Tibial artery (tissue), 4 donors: ENCODE measurements at regions not wholly inside any gene's neighbourhood (a gene's known extent, or its start where the extent isn't known, plus 50 kb on each side); places are given as distances from the start of the nearest gene placed in this dataset.

Source experiments
- DNase-seq, 2 donors: peaks; one replicate each; pipeline ENCODE4 v3.0.0-alpha.2; 2019
- H3K27ac ChIP-seq, 2 donors: fragments of 200-600 bp; sonication (generic) in 1 of 2; 1 replicate in 1 of 2; 2 replicates in 1 of 2; pipeline ENCODE4 v1.5.1; 2018 to 2019; ENCODE audit warnings: mild to moderate bottlenecking in 1 of 2
- H3K27me3 ChIP-seq, 2 donors: fragments of 200-600 bp; sonication (generic) in 1 of 2; one replicate each; pipeline versions ENCODE4 v1.5.1 to v1.6.0; 2016 to 2019
- H3K36me3 ChIP-seq, 3 donors: fragments of 200-600 bp; sonication (generic) in 2 of 3; one replicate each; pipeline ENCODE4 v1.5.1; 2016 to 2019; ENCODE audit warnings: mild to moderate bottlenecking in 2 of 3
- H3K4me1 ChIP-seq, 4 donors: fragments of 200-600 bp; sonication (generic) in 2 of 4; 1 replicate in 3 of 4; 2 replicates in 1 of 4; pipeline ENCODE4 v1.5.1; 2016 to 2019
- H3K4me3 ChIP-seq, 2 donors: fragments of 200-600 bp; sonication (generic) in 1 of 2; 1 replicate in 1 of 2; 2 replicates in 1 of 2; pipeline ENCODE4 v1.5.1; 2018 to 2019; ENCODE audit warnings: mild to moderate bottlenecking in 2 of 2
- H3K9me3 ChIP-seq, 3 donors: fragments of 200-600 bp; sonication (generic) in 1 of 3; one replicate each; pipeline ENCODE4 v1.5.1; 2016 to 2019
- CTCF ChIP-seq, 2 experiments: fragments of 200-600 bp in 1 of 2; fragments of 450-650 bp in 1 of 2; IDR thresholded peaks; one replicate each; pipeline ENCODE4 v1.5.1; 2017 to 2019; ENCODE audit warnings: antibody characterized with exemption in 2 of 2, mild to moderate bottlenecking in 1 of 2, moderate library complexity in 1 of 2
- intact Hi-C: fragments of 100-400 bp; cut with DNase I; formaldehyde crosslinking; loops from one replicate; pipeline ENCODE4 v1.15.0; 2023; ENCODE audit warnings: low total_unique reads

DNA sequence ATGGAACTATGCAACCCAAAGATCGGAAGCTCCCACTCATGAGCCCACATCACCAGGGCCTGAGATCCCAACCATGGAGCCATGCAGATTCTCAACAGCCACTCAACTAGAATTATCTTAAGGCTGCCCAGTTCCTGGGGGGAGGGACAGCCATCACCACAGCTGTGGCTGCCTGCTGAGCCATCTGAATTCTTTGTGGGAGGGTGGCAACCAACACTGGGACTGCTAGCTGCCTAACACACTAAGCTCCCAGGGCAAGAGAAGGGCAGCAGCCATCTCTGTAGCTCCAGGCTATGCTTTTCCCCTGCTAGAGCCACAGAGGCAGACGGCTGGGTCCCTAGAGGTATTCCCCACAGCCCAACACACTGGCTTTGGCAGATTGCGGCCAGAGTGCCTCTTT, 251.3 kb upstream of the GRAMD2B start:
- Histone ChIP-seq H3K27ac (no peak overlapping the region), H3K9me3 (peaks cover 0 to 7% (median 0%) of the 10 kb centered on the region in 3 donors), H3K4me3 (no peak overlapping the region), H3K27me3 (no peaks in the 10 kb centered on the region), H3K36me3 (no peaks in the 10 kb centered on the region), H3K4me1 (no peaks in the 10 kb centered on the region)
- TF ChIP-seq CTCF (IDR thresholded peaks at IDR 0.05), result no peak
- intact Hi-C loops, result no loop called here
- DNase-seq, result no peak

DNA sequence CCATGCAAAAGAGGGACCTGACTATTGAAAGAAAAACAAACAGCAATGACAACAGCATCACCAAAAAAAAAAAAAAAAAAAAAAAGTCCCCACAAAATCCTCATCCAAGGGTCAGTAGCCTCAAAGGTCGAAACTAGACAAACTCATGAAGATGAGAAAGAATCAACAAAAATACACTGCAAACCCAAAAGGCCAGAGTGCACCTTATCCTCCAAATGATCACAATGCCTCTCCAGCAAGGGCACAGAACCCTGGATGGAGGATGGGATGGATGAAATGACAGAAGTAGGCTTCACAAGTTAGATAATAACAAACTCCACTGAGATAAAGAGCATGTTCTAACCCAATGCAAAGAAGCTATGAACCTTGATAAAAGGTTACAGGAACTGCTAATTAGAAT, 250.4 kb upstream of the GRAMD2B start:
- H3K27ac ChIP-seq, result no peak overlapping the region
- TF ChIP-seq CTCF (IDR thresholded peaks at IDR 0.05), result no peak
- H3K9me3 ChIP-seq, result peaks cover 0 to under 1% (median 0%) of the 10 kb centered on the region in 3 donors
- no peaks in the 10 kb centered on the region for H3K36me3 ChIP-seq
- H3K4me1 ChIP-seq, result no peaks in the 10 kb centered on the region
- H3K27me3 ChIP-seq, result no peaks in the 10 kb centered on the region
- no peak for DNase-seq
- H3K4me3 ChIP-seq, result no peak overlapping the region
- intact Hi-C loops, result no loop called here

DNA sequence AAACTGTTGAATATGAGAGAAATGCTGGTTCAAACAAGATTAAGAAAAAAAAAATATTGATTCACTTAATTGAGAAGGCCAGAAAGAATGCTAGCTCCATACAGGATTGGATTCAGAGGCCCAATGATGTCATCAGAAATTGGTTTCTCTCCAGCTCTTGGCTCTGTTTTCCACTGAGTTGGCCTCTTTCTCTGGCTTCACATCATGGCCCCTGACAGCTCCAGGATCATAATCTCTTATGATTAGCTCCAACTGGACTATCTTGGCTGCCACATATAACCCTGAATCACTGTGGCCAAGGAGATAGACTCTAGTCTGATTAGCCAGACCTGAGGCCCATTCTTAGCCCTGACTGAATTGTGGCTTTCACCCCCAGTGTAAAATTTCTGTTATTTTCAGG, 244.7 kb upstream of the GRAMD2B start:
- TF ChIP-seq CTCF (IDR thresholded peaks at IDR 0.05), result no peak
- H3K4me3 ChIP-seq, result no peak overlapping the region
- intact Hi-C loops, result no loop called here
- H3K36me3 ChIP-seq, result no peaks in the 10 kb centered on the region
- DNase-seq, result no peak
- no peaks in the 10 kb centered on the region for H3K9me3 ChIP-seq
- H3K4me1 ChIP-seq, result peaks cover 0 to 4% (median 0%) of the 10 kb centered on the region in 4 donors
- no peak overlapping the region for H3K27ac ChIP-seq
- no peaks in the 10 kb centered on the region for H3K27me3 ChIP-seq

DNA sequence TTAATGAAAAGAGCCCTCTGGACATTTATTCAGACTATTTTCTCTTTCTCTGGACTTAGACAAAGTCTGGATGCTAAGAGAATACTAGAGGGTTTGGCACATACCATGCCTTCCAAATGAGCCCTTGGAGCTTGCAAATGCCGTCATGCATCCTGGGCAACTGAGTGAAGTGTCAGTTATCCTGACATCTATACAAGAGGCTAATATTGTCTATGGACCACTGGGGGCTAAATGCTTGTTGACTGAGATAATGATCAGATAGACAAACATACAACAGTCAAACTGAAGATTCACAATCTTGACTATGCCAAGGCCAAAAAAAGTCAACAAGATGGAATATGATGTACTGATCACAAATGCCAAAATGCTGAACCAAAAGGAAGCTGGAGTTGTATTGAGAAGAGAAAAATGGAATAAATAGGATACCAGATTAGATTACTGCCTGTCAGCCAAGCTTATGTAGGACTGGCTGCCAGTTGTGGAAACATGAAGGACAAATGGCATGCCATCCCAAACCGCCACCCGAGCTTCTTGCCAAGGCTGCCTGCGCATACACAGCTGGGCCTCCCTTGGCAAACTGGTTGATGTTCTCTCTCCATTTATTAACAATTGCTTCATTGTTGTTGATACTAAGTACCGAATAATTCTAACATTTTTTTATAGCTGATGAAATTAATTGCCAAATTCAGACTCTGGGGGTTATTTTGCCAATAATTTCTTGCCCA, 240.1 kb upstream of the GRAMD2B start:
- Histone ChIP-seq H3K27me3 (no peaks in the 10 kb centered on the region), H3K36me3 (no peaks in the 10 kb centered on the region), H3K4me1 (peaks cover 0 to 4% (median 0%) of the 10 kb centered on the region in 4 donors), H3K27ac (no peak overlapping the region), H3K9me3 (no peaks in the 10 kb centered on the region), H3K4me3 (no peak overlapping the region)
- no peak for TF ChIP-seq CTCF (IDR thresholded peaks at IDR 0.05)
- intact Hi-C loops, result no loop called here
- DNase-seq, result peak in 1 of 2 donors; percentile 65

DNA sequence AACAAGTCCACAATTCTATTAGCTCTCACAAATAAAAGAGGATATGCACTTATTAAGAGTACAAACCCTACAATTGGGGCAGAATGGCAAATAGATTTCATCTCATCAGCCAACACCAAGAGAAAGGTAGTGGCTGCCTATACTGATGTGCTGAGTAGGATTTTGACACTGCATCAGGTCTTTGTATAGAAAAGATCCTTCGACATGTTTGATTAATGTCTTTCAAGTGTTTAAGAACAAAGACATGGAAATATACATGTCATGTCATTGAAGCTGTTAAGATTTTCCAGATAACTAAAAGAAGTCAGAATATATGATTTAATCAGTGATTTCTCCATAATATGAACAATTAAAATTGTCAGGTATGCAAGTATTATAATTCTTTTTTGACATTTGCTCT, 238.7 kb upstream of the GRAMD2B start:
- no peaks in the 10 kb centered on the region for H3K9me3 ChIP-seq
- H3K27me3 ChIP-seq, result no peaks in the 10 kb centered on the region
- DNase-seq, result no peak
- intact Hi-C loops, result no loop called here
- TF ChIP-seq CTCF (IDR thresholded peaks at IDR 0.05), result no peak
- no peak overlapping the region for H3K4me3 ChIP-seq
- no peaks in the 10 kb centered on the region for H3K4me1 ChIP-seq
- H3K36me3 ChIP-seq, result no peaks in the 10 kb centered on the region
- no peak overlapping the region for H3K27ac ChIP-seq

DNA sequence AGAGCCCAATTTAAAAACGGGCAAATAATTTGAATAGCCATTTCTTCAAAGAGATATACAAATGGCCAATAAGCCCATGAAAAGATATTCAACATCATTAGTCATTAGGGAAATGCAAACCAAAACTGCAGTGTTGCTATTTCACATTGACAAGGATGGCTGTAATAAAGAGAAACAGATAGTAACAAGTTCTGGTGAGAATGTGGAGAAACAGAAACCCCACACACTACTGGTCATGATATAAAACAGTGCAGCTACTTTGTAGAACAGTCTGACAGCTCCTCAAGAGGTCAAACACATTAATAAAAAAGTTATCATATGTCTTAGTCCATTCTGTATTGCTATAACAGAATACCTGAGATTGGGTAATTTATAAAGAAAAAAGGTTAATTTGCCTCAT, 237.0 kb upstream of the GRAMD2B start:
- Histone ChIP-seq H3K4me1 (no peaks in the 10 kb centered on the region), H3K27me3 (no peaks in the 10 kb centered on the region), H3K4me3 (no peak overlapping the region), H3K27ac (no peak overlapping the region), H3K36me3 (no peaks in the 10 kb centered on the region), H3K9me3 (no peaks in the 10 kb centered on the region)
- DNase-seq, result no peak
- intact Hi-C loops, result no loop called here
- no peak for TF ChIP-seq CTCF (IDR thresholded peaks at IDR 0.05)
